ENCODE measurements at regions not wholly inside any gene's neighbourhood (a gene's known extent, or its start where the extent isn't known, plus 50 kb on each side); places are given as distances from the start of the nearest gene placed in this dataset.

GRCh38 chr16:66304961-66305360, 61.5 kb upstream of the CDH5 start:
- Histone ChIP-seq H3K27me3 (ENCODE audit: control insufficient read depth, insufficient read depth, low read length) (peaks cover 5% of the 10 kb centered on the region), H3K36me3 (ENCODE audit: control insufficient read depth, insufficient read depth, low read length) (no peaks in the 10 kb centered on the region), H3K4me3 (ENCODE audit: low read depth, low read length) (no peak overlapping the region)
- CTCF ChIA-PET, result interaction anchor here (1.8 kb wide), 1 partner anchor 11 kb away, joined by 6 read pairs; no protein-coding TSS in a partner anchor
- no peak for DNase-seq (ENCODE audit: low read depth)
- POLR2A ChIA-PET, result no interaction called here
- TF ChIP-seq, protein P1, sequence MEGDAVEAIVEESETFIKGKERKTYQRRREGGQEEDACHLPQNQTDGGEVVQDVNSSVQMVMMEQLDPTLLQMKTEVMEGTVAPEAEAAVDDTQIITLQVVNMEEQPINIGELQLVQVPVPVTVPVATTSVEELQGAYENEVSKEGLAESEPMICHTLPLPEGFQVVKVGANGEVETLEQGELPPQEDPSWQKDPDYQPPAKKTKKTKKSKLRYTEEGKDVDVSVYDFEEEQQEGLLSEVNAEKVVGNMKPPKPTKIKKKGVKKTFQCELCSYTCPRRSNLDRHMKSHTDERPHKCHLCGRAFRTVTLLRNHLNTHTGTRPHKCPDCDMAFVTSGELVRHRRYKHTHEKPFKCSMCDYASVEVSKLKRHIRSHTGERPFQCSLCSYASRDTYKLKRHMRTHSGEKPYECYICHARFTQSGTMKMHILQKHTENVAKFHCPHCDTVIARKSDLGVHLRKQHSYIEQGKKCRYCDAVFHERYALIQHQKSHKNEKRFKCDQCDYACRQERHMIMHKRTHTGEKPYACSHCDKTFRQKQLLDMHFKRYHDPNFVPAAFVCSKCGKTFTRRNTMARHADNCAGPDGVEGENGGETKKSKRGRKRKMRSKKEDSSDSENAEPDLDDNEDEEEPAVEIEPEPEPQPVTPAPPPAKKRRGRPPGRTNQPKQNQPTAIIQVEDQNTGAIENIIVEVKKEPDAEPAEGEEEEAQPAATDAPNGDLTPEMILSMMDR (IDR thresholded peaks at IDR 0.05; ENCODE audit: insufficient read depth, low read depth, low read length), result no peak

DNA sequence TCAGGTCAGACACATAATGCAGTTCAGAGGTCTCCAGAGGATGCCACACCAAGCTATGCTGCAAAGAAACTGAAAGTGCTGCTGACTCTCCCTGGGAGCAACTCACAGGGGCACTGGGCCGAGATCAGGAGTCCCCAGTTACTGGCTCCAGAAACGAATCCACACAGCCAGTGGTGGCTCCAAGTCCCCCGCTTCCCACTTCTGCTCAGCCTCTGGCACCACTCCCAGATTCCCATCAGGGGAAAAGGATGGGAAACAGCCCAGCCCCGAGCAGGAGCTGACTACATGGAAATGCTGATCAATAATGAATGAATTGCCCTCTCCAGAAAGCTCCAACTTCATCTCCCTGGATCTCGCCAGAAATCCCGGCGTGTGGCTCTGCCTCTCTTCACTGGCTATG, 62.3 kb upstream of the CDH5 start:
- no peak for DNase-seq (ENCODE audit: low read depth)
- TF ChIP-seq, protein P1 (IDR thresholded peaks at IDR 0.05; ENCODE audit: insufficient read depth, low read depth, low read length), result no peak
- peaks cover 7% of the 10 kb centered on the region for H3K27me3 ChIP-seq (ENCODE audit: control insufficient read depth, insufficient read depth, low read length)
- ChIA-PET POLR2A (no interaction called here), CTCF (interaction anchor here (0.9 to 1.8 kb wide), 2 partner anchors 10 to 12 kb away, joined by 3 to 6 read pairs; no protein-coding TSS in a partner anchor)
- H3K36me3 ChIP-seq (ENCODE audit: control insufficient read depth, insufficient read depth, low read length), result no peaks in the 10 kb centered on the region
- no peak overlapping the region for H3K4me3 ChIP-seq (ENCODE audit: low read depth, low read length)

- peaks cover 8% of the 10 kb centered on the region for H3K27me3 ChIP-seq (ENCODE audit: control insufficient read depth, insufficient read depth, low read length)
- DNase-seq (ENCODE audit: low read depth), result no peak
These were observed 66.0 kb upstream of the CDH5 start for GRCh38 chr16:66300501-66300900.

GRCh38 chr16:66300037-66300436, 66.5 kb upstream of the CDH5 start:
- Histone ChIP-seq H3K36me3 (ENCODE audit: control insufficient read depth, insufficient read depth, low read length) (no peaks in the 10 kb centered on the region), H3K4me3 (ENCODE audit: low read depth, low read length) (no peak overlapping the region), H3K27me3 (ENCODE audit: control insufficient read depth, insufficient read depth, low read length) (peaks cover 9% of the 10 kb centered on the region)
- TF ChIP-seq, protein P1 (IDR thresholded peaks at IDR 0.05; ENCODE audit: insufficient read depth, low read depth, low read length), result no peak
- ChIA-PET POLR2A (no interaction called here), CTCF (no interaction called here)
- no peak for DNase-seq (ENCODE audit: low read depth)

More at GRCh38 chr16:66300501-66300900, 66.0 kb upstream of the CDH5 start:
- TF ChIP-seq, protein P1 (IDR thresholded peaks at IDR 0.05; ENCODE audit: insufficient read depth, low read depth, low read length), result no peak
- no peak overlapping the region for H3K4me3 ChIP-seq (ENCODE audit: low read depth, low read length)
- ChIA-PET CTCF (no interaction called here), POLR2A (no interaction called here)
- H3K36me3 ChIP-seq (ENCODE audit: control insufficient read depth, insufficient read depth, low read length), result no peaks in the 10 kb centered on the region

GRCh38 chr16:66299349-66299748, 67.1 kb upstream of the CDH5 start:
- ChIA-PET CTCF (no interaction called here), POLR2A (no interaction called here)
- Histone ChIP-seq H3K4me3 (ENCODE audit: low read depth, low read length) (no peak overlapping the region), H3K27me3 (ENCODE audit: control insufficient read depth, insufficient read depth, low read length) (peaks cover 11% of the 10 kb centered on the region), H3K36me3 (ENCODE audit: control insufficient read depth, insufficient read depth, low read length) (no peaks in the 10 kb centered on the region)
- DNase-seq (ENCODE audit: low read depth), result no peak
- TF ChIP-seq, protein P1 (IDR thresholded peaks at IDR 0.05; ENCODE audit: insufficient read depth, low read depth, low read length), result no peak
